HEK293 (cell line): ENCODE measurements at regions not wholly inside any gene's neighbourhood (a gene's known extent, or its start where the extent isn't known, plus 50 kb on each side); places are given as distances from the start of the nearest gene placed in this dataset.

ENCODE experiments used
- CTCF ChIA-PET: fragments of 350-600 bp; formaldehyde crosslinking; extraction: SDS; loops from one replicate; lab custom pipeline; 2021; ENCODE audit warnings: antibody characterized with exemption; lab: Yijun Ruan, JAX
- POLR2A ChIA-PET: fragments of 300-600 bp; formaldehyde crosslinking; extraction: SDS; loops from one replicate; lab custom pipeline; 2020; ENCODE audit warnings: antibody characterized with exemption, inconsistent platforms; lab: Yijun Ruan, JAX
- H3K27ac ChIP-seq: fragments of 200-500 bp; sonication (Bioruptor generic); 2 replicates; pipeline ENCODE4 v1.5.1; 2014; ENCODE audit warnings: low read depth, low read length, control low read depth, inconsistent platforms; ENCODE audit errors: extremely low read depth
- H3K36me3 ChIP-seq, 2 experiments: fragments of 200-500 bp in 1 of 2; sonication (Bioruptor generic) in 1 of 2; 1 replicate in 1 of 2; 2 replicates in 1 of 2; pipeline ENCODE4 v1.5.1; 2014 to 2017; ENCODE audit warnings: inconsistent platforms in 2 of 2, low read length in 2 of 2; ENCODE audit not compliant: control insufficient read depth in 2 of 2, insufficient read depth in 1 of 2
- H3K4me1 ChIP-seq: fragments of 200-500 bp; sonication (Bioruptor generic); 2 replicates; pipeline ENCODE4 v1.5.1; 2014; ENCODE audit warnings: mild to moderate bottlenecking, low read length, inconsistent platforms; ENCODE audit not compliant: control insufficient read depth, insufficient read depth
- H3K4me3 ChIP-seq: 2 replicates; pipeline ENCODE4 v1.5.1; 2011; ENCODE audit warnings: low read depth, mild to moderate bottlenecking, control low read depth, low read length, moderate library complexity
- H3K9me3 ChIP-seq: fragments of 200-500 bp; sonication (Bioruptor generic); 2 replicates; pipeline ENCODE4 v1.5.1; 2014; ENCODE audit warnings: low read depth, low read length, inconsistent platforms; ENCODE audit not compliant: control insufficient read depth, insufficient read depth
- BCL11A ChIP-seq: fragments of 450-650 bp; formaldehyde crosslinking; IDR thresholded peaks from 2 replicates; pipeline ENCODE4 v1.5.1; 2016; ENCODE audit warnings: low read depth, missing biosample characterization, missing genetic modification characterization
- KLF1 ChIP-seq: fragments of 450-650 bp; formaldehyde crosslinking; IDR thresholded peaks from 2 replicates; pipeline ENCODE4 v1.5.1; 2016; ENCODE audit warnings: missing biosample characterization, missing genetic modification characterization
- KLF7 ChIP-seq: fragments of 450-650 bp; formaldehyde crosslinking; IDR thresholded peaks from 2 replicates; pipeline ENCODE4 v1.5.1; 2016; ENCODE audit warnings: missing biosample characterization, missing genetic modification characterization, borderline replicate concordance
- PRDM6 ChIP-seq: fragments of 450-650 bp; formaldehyde crosslinking; IDR thresholded peaks from 2 replicates; pipeline ENCODE4 v1.5.1; 2017; ENCODE audit warnings: missing biosample characterization, missing genetic modification characterization
- ZBTB26 ChIP-seq: fragments of 450-650 bp; formaldehyde crosslinking; optimal IDR thresholded peaks from 2 replicates; pipeline ENCODE3; 2016; ENCODE audit warnings: missing biosample characterization, mild to moderate bottlenecking, missing genetic modification characterization
- ZNF223 ChIP-seq: fragments of 450-650 bp; formaldehyde crosslinking; IDR thresholded peaks from 2 replicates; pipeline ENCODE4 v1.5.1; 2016; ENCODE audit warnings: missing biosample characterization, missing genetic modification characterization
- ZNF266 ChIP-seq: fragments of 450-650 bp; formaldehyde crosslinking; IDR thresholded peaks from 2 replicates; pipeline ENCODE4 v1.5.1; 2016; ENCODE audit warnings: missing biosample characterization, missing genetic modification characterization, low read depth
- ZNF324 ChIP-seq: fragments of 450-650 bp; formaldehyde crosslinking; IDR thresholded peaks from 2 replicates; pipeline ENCODE4 v1.5.1; 2016; ENCODE audit warnings: missing biosample characterization, missing genetic modification characterization
- ZNF37A ChIP-seq: fragments of 450-650 bp; IDR thresholded peaks from 2 replicates; pipeline ENCODE4 v1.5.1; 2018; ENCODE audit warnings: missing biosample characterization, missing genetic modification characterization
- ZNF404 ChIP-seq: fragments of 450-650 bp; formaldehyde crosslinking; IDR thresholded peaks from 2 replicates; pipeline ENCODE4 v1.5.1; 2017; ENCODE audit warnings: missing biosample characterization, missing genetic modification characterization
- ZNF426 ChIP-seq: fragments of 450-650 bp; formaldehyde crosslinking; IDR thresholded peaks from 2 replicates; pipeline ENCODE4 v1.5.1; 2017; ENCODE audit warnings: missing biosample characterization, missing genetic modification characterization, mild to moderate bottlenecking, inconsistent platforms, moderate library complexity
- ZNF48 ChIP-seq: fragments of 450-650 bp; formaldehyde crosslinking; IDR thresholded peaks from 2 replicates; pipeline ENCODE4 v1.5.1; 2016; ENCODE audit warnings: missing biosample characterization, missing genetic modification characterization
- ZNF501 ChIP-seq: fragments of 450-650 bp; formaldehyde crosslinking; IDR thresholded peaks from 2 replicates; pipeline ENCODE4 v1.5.1; 2016; ENCODE audit warnings: missing biosample characterization, missing genetic modification characterization
- ZNF580 ChIP-seq: fragments of 450-650 bp; formaldehyde crosslinking; IDR thresholded peaks from 2 replicates; pipeline ENCODE4 v1.5.1; 2016; ENCODE audit warnings: missing biosample characterization, missing genetic modification characterization
- ZNF670 ChIP-seq: fragments of 450-650 bp; formaldehyde crosslinking; IDR thresholded peaks from 2 replicates; pipeline ENCODE4 v1.5.1; 2016; ENCODE audit warnings: missing biosample characterization, missing genetic modification characterization, low read depth
- ZNF677 ChIP-seq: fragments of 450-650 bp; IDR thresholded peaks from 2 replicates; pipeline ENCODE4 v1.5.0; 2018; ENCODE audit warnings: missing biosample characterization, mild to moderate bottlenecking, missing genetic modification characterization, moderate library complexity
- ZNF76 ChIP-seq: fragments of 450-650 bp; formaldehyde crosslinking; IDR thresholded peaks from 2 replicates; pipeline ENCODE4; 2016; ENCODE audit warnings: low read depth, missing biosample characterization, missing genetic modification characterization, borderline replicate concordance
- TF ChIP-seq, protein P1 (sequence below): fragments of 450-650 bp; formaldehyde crosslinking; IDR thresholded peaks from 2 replicates; pipeline ENCODE4 v1.5.1; 2016; ENCODE audit warnings: missing biosample characterization, missing genetic modification characterization
- TF ChIP-seq, protein P2 (sequence below): fragments of 450-650 bp; formaldehyde crosslinking; IDR thresholded peaks from 2 replicates; pipeline ENCODE4 v1.5.1; 2016; ENCODE audit warnings: missing biosample characterization, missing genetic modification characterization

- H3K9me3 ChIP-seq = no peaks in the 10 kb centered on the region
- POLR2A ChIA-PET = no interaction called here
- CTCF ChIA-PET = no interaction called here
- no peak overlapping the region for H3K27ac ChIP-seq
- H3K4me1 ChIP-seq = no peaks in the 10 kb centered on the region
- TF ChIP-seq ZNF670 (tag by site-specific recombination) (no peak), BCL11A (no peak), ZNF266 (tag by site-specific recombination) (no peak), ZNF76 (tag by site-specific recombination) (no peak), PRDM6 (tag by site-specific recombination) (no peak), ZNF426 (no peak), ZNF677 (tag by site-specific recombination) (no peak), KLF7 (no peak), ZBTB26 (tag by site-specific recombination) (no peak), ZNF223 (tag by site-specific recombination) (no peak), ZNF404 (tag by site-specific recombination) (no peak), ZNF48 (tag by site-specific recombination) (no peak), ZNF324 (tag by site-specific recombination) (no peak), KLF1 (no peak), ZNF501 (no peak), ZNF37A (tag by site-specific recombination) (no peak)
- TF ChIP-seq, protein P1, sequence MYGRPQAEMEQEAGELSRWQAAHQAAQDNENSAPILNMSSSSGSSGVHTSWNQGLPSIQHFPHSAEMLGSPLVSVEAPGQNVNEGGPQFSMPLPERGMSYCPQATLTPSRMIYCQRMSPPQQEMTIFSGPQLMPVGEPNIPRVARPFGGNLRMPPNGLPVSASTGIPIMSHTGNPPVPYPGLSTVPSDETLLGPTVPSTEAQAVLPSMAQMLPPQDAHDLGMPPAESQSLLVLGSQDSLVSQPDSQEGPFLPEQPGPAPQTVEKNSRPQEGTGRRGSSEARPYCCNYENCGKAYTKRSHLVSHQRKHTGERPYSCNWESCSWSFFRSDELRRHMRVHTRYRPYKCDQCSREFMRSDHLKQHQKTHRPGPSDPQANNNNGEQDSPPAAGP = no peak
- TF ChIP-seq, protein P2, sequence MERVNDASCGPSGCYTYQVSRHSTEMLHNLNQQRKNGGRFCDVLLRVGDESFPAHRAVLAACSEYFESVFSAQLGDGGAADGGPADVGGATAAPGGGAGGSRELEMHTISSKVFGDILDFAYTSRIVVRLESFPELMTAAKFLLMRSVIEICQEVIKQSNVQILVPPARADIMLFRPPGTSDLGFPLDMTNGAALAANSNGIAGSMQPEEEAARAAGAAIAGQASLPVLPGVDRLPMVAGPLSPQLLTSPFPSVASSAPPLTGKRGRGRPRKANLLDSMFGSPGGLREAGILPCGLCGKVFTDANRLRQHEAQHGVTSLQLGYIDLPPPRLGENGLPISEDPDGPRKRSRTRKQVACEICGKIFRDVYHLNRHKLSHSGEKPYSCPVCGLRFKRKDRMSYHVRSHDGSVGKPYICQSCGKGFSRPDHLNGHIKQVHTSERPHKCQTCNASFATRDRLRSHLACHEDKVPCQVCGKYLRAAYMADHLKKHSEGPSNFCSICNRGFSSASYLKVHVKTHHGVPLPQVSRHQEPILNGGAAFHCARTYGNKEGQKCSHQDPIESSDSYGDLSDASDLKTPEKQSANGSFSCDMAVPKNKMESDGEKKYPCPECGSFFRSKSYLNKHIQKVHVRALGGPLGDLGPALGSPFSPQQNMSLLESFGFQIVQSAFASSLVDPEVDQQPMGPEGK (tag by site-specific recombination) = no peak
- TF ChIP-seq, all 188 proteins: peak for 0
- Histone ChIP-seq H3K36me3 (no peaks in the 10 kb centered on the region), H3K4me3 (no peak overlapping the region)
These were observed 121.7 kb downstream of the FAM53A start for GRCh38 chr4:1562371-1562770.

DNA sequence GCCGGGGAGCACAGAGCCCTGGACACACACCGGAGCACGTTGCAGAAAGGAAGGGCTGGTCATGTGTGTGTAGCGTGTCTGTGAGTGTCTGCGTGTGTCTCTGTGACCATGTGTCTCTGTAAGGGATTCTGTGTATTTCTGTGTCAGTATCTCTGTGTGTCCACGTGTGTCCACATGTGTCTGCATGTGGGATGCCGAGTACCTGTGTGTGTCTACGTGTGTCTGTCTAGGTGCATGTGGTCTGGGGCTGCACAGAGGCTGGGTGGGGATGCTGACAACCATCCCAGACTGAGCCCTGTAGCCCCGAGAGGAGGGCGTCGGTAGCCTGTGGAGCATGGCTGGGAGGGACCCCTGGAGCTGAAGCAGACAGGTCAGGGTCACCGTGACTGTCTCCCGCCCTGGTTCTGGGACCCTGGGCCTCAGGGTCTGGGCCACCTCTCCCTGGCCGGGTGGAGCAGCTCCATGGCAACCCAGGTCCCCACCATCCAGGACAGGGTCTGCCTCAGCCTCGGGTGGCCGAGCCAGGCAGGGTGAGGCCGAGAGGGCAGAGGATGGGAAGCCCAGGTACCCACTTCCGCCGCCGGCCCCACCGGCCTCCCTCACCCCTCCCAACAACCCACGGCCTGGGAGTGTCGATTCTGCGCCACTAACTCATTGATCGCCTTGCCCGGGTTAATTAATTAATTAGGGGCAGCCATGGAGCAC lies 122.7 kb downstream of the FAM53A start:
- CTCF ChIA-PET = no interaction called here
- TF ChIP-seq ZNF580 (no peak), KLF1 (peak; percentile 23; the same call in 1 of the 2 replicates)
- POLR2A ChIA-PET = no interaction called here

More for the DNA sequence above, 122.7 kb downstream of the FAM53A start:
- Histone ChIP-seq H3K27ac (no peak overlapping the region), H3K9me3 (no peaks in the 10 kb centered on the region), H3K4me1 (no peaks in the 10 kb centered on the region), H3K36me3 (no peaks in the 10 kb centered on the region), H3K4me3 (no peak overlapping the region)
